Activated T-helper 2 cell treated with anti-CD3 and anti-CD28 coated beads, Interferon-gamma antibody, Interleukin-2, Interleukin-4, amounts not matched to agents 10 μg/mL and 5 μg/mL and 100 μg/mL, durations not matched to agents 14 hours and 24 hours and 36 hours (primary cell): ENCODE measurements at regions not wholly inside any gene's neighbourhood (a gene's known extent, or its start where the extent isn't known, plus 50 kb on each side); places are given as distances from the start of the nearest gene placed in this dataset.
A peak's percentile ranks its signal among the peaks of the same experiment; 100 is the strongest.
"Not testable (repeated sequence)": the region's sequence is repeated elsewhere in the genome, so short reads cannot be mapped to it uniquely, and the experiment has no call there.

Source experiments
- DNase-seq: peaks from one replicate; pipeline ENCODE4 v3.0.0; 2021; ENCODE audit warnings: low spot score
- H3K27ac Mint-ChIP-seq: one replicate; pipeline ENCODE4 v1.8.0; 2021; ENCODE audit warnings: mixed read lengths
- H3K27me3 Mint-ChIP-seq: one replicate; pipeline ENCODE4 v1.8.0; 2021; ENCODE audit warnings: low read depth, mixed read lengths
- H3K36me3 Mint-ChIP-seq: one replicate; pipeline ENCODE4 v1.8.0; 2021; ENCODE audit warnings: low read depth, mixed read lengths
- H3K4me1 Mint-ChIP-seq: one replicate; pipeline ENCODE4 v1.8.0; 2021; ENCODE audit warnings: low read depth, mixed read lengths
- H3K4me3 Mint-ChIP-seq: one replicate; pipeline ENCODE4 v1.8.0; 2021; ENCODE audit warnings: low read depth, mild to moderate bottlenecking, moderate library complexity, mixed read lengths
- H3K9me3 Mint-ChIP-seq: one replicate; pipeline ENCODE4 v1.8.0; 2021; ENCODE audit warnings: mixed read lengths
- intact Hi-C: fragments of 100-400 bp; cut with micrococcal nuclease; formaldehyde crosslinking; loops from one replicate; pipeline ENCODE4 v1.15.1; 2023

GRCh38 chr5:40431734-40432133 lies 248.0 kb upstream of the PTGER4 start:
- intact Hi-C loops: no loop called here

GRCh38 chr5:40430101-40430710 lies 249.5 kb upstream of the PTGER4 start:
- Mint-ChIP-seq H3K4me3 (peak overlapping the region; percentile 0), H3K9me3 (peaks cover 12% of the 10 kb centered on the region), H3K36me3 (peaks cover 17% of the 10 kb centered on the region), H3K27me3 (no peaks in the 10 kb centered on the region), H3K4me1 (peaks cover 65% of the 10 kb centered on the region), H3K27ac (peak overlapping the region; percentile 89)
- intact Hi-C loops: no loop called here
- DNase-seq: no peak

More at GRCh38 chr5:40431734-40432133, 248.0 kb upstream of the PTGER4 start:
- Mint-ChIP-seq H3K4me1 (peaks cover 75% of the 10 kb centered on the region), H3K36me3 (peaks cover 11% of the 10 kb centered on the region), H3K27me3 (no peaks in the 10 kb centered on the region), H3K27ac (no peak overlapping the region), H3K9me3 (no peaks in the 10 kb centered on the region), H3K4me3 (no peak overlapping the region)
- no peak for DNase-seq

- intact Hi-C loops: loop anchor here (1.0 to 2.0 kb wide), 6 partner anchors 8 to 249 kb away; partner anchors contain the start of gene PTGER4
- H3K9me3 Mint-ChIP-seq: peaks cover 19% of the 10 kb centered on the region
- no peak for DNase-seq
- peaks cover 20% of the 10 kb centered on the region for H3K36me3 Mint-ChIP-seq
- H3K4me3 Mint-ChIP-seq: peak overlapping the region; percentile 0
- peak overlapping the region; percentile 89 for H3K27ac Mint-ChIP-seq
- no peaks in the 10 kb centered on the region for H3K27me3 Mint-ChIP-seq
- H3K4me1 Mint-ChIP-seq: peaks cover 58% of the 10 kb centered on the region
These were observed 250.2 kb upstream of the PTGER4 start for GRCh38 chr5:40429258-40430100.

DNA sequence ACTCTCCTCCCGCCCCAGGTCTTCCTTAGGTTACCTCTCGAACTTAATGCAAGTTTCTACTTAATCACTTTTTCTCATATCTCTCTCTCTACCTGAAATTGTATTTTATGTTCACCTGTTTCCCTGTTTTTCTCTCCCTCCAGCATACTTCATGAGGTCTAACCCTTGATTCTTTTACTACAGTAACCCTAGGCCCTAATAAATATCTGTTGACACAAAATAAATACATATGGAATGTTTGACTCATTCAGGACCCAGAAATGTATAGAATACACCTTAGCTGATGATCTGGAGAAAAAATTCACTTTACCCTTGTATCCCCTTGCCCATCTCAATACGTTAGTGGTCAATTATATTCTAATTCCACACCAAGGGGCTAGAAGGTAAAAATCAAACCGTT lies 250.9 kb upstream of the PTGER4 start:
- peaks cover 54% of the 10 kb centered on the region for H3K4me1 Mint-ChIP-seq
- H3K4me3 Mint-ChIP-seq: no peak overlapping the region
- H3K36me3 Mint-ChIP-seq: peaks cover 19% of the 10 kb centered on the region
- H3K27ac Mint-ChIP-seq: peak overlapping the region; percentile 76
- peaks cover 24% of the 10 kb centered on the region for H3K9me3 Mint-ChIP-seq
- intact Hi-C loops: loop anchor here (1.0 to 2.0 kb wide), 6 partner anchors 8 to 250 kb away; partner anchors contain the start of gene PTGER4
- no peaks in the 10 kb centered on the region for H3K27me3 Mint-ChIP-seq
- DNase-seq: no peak

- no peak for DNase-seq
These were observed 251.6 kb upstream of the PTGER4 start for GRCh38 chr5:40428126-40428525.

DNA sequence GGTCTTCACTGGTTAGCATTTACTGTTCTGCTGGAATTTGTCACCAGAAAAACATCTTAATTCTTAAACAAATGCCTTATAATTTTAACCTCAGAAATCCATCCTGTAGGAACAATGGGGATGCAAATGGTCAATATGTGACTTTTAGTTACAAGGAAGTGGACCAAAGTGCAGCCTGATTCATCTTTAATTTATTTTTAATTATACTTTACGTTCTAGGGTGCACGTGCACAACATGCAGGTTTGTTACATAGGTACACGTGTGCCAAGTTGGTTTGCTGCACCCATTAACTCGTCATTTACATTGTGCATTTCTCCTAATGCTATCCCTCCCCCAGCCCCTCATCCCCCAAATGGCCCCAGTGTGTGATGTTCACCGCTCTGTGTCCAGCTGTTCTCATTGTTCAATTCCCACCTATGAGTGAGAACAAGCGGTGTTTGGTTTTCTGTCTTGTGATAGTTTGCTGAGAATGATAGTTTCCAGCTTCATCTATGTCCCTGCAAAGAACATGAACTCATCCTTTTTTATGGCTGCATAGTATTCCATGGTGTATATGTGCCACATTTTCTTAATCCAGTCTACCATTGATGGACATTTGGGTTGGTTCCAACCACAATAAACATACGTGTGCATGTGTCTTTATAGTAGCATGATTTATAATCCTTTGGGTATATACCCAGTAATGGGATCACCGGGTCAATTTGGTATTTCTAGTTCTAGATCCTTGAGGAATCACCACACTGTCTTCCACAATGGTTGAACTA lies 262.5 kb upstream of the PTGER4 start:
- intact Hi-C loops, H3K4me3 Mint-ChIP-seq, H3K27ac Mint-ChIP-seq, H3K4me1 Mint-ChIP-seq, DNase-seq, H3K27me3 Mint-ChIP-seq: not testable (repeated sequence)
- Mint-ChIP-seq H3K9me3 (peaks cover 39% of the 10 kb centered on the region), H3K36me3 (peaks cover 46% of the 10 kb centered on the region)

More at GRCh38 chr5:40428126-40428525, 251.6 kb upstream of the PTGER4 start:
- Mint-ChIP-seq H3K27ac (peak overlapping the region; percentile 76), H3K27me3 (no peaks in the 10 kb centered on the region), H3K36me3 (peaks cover 24% of the 10 kb centered on the region), H3K9me3 (peaks cover 31% of the 10 kb centered on the region), H3K4me1 (peaks cover 49% of the 10 kb centered on the region), H3K4me3 (no peak overlapping the region)
- intact Hi-C loops: loop anchor here (2.0 kb wide), 2 partner anchors 151 to 251 kb away; partner anchors contain the start of gene PTGER4

- Mint-ChIP-seq H3K9me3 (peaks cover 34% of the 10 kb centered on the region), H3K27ac (no peak overlapping the region), H3K4me1 (peaks cover 7% of the 10 kb centered on the region), H3K27me3 (no peaks in the 10 kb centered on the region), H3K36me3 (peaks cover 40% of the 10 kb centered on the region), H3K4me3 (no peak overlapping the region)
- no peak for DNase-seq
- intact Hi-C loops: no loop called here
These were observed 263.1 kb upstream of the PTGER4 start for GRCh38 chr5:40416588-40416987.

DNA sequence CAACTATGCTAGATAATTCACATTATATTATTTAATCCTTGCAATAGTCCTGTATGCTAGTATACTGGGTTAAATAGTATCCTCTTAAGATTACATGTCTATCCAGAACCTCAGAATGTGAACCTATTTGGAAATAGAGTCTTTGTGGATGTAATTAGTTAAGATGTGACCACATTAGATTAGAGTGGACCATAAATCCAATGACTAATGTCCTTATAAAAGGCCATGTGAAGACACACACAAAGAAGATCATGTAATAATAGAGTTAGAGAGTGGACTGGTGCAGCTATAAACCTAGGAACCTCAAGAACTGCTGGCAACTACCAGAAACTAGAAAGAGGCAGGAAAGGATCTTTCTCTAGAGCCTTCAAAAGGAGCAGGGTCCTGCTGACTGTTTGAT lies 263.6 kb upstream of the PTGER4 start:
- H3K27ac Mint-ChIP-seq: no peak overlapping the region
- peaks cover 12% of the 10 kb centered on the region for H3K4me1 Mint-ChIP-seq
- no peak for DNase-seq
- H3K27me3 Mint-ChIP-seq: no peaks in the 10 kb centered on the region
- intact Hi-C loops: no loop called here
- peaks cover 40% of the 10 kb centered on the region for H3K36me3 Mint-ChIP-seq
- no peak overlapping the region for H3K4me3 Mint-ChIP-seq
- H3K9me3 Mint-ChIP-seq: peaks cover 34% of the 10 kb centered on the region

- DNase-seq: no peak
- Mint-ChIP-seq H3K4me3 (no peak overlapping the region), H3K36me3 (peaks cover 30% of the 10 kb centered on the region), H3K4me1 (peaks cover 23% of the 10 kb centered on the region), H3K9me3 (peaks cover 22% of the 10 kb centered on the region), H3K27ac (no peak overlapping the region), H3K27me3 (no peaks in the 10 kb centered on the region)
- intact Hi-C loops: no loop called here
These were observed 264.8 kb upstream of the PTGER4 start for GRCh38 chr5:40414922-40415321.

GRCh38 chr5:40413743-40414142 lies 266.0 kb upstream of the PTGER4 start:
- Mint-ChIP-seq H3K4me3 (no peak overlapping the region), H3K27ac (no peak overlapping the region), H3K27me3 (no peaks in the 10 kb centered on the region), H3K9me3 (peaks cover 16% of the 10 kb centered on the region), H3K4me1 (peaks cover 32% of the 10 kb centered on the region), H3K36me3 (peaks cover 22% of the 10 kb centered on the region)
- intact Hi-C loops: no loop called here
- no peak for DNase-seq

DNA sequence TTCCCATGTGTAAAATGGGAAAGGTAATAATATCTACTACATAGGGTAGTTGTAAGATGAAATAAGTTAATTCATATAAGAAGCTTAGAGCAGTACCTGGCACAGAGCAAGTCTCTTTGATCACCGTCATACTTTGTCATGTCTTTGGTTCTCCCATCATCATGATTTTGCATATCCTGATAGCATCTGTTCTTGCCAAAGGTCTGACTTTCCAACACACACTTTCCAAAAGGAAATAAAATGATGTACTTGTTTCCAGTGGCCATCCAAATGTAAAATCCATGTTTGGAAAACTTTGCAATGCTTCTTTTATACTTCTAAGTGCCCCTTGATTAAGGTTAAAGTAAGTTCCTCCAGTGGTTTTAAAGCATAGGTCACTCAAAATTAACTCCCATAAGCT lies 266.9 kb upstream of the PTGER4 start:
- Mint-ChIP-seq H3K27ac (no peak overlapping the region), H3K36me3 (peaks cover 16% of the 10 kb centered on the region), H3K4me3 (no peak overlapping the region), H3K27me3 (no peaks in the 10 kb centered on the region), H3K4me1 (peaks cover 39% of the 10 kb centered on the region), H3K9me3 (peaks cover 10% of the 10 kb centered on the region)
- intact Hi-C loops: no loop called here
- no peak for DNase-seq

- peak overlapping the region; percentile 90 for H3K27ac Mint-ChIP-seq
- H3K9me3 Mint-ChIP-seq: peaks cover 6% of the 10 kb centered on the region
- no peak for DNase-seq
- H3K36me3 Mint-ChIP-seq: peaks cover 18% of the 10 kb centered on the region
- H3K4me3 Mint-ChIP-seq: no peak overlapping the region
- no peaks in the 10 kb centered on the region for H3K27me3 Mint-ChIP-seq
- intact Hi-C loops: loop anchor here (1.0 kb wide), 14 partner anchors 9 to 324 kb away; partner anchors contain the start of gene PTGER4
- peaks cover 53% of the 10 kb centered on the region for H3K4me1 Mint-ChIP-seq
These were observed 268.6 kb upstream of the PTGER4 start for GRCh38 chr5:40410964-40411635.
